Heart right ventricle (tissue), 16 donors: ENCODE measurements at regions not wholly inside any gene's neighbourhood (a gene's known extent, or its start where the extent isn't known, plus 50 kb on each side); places are given as distances from the start of the nearest gene placed in this dataset.

Experiments
- ATAC-seq, 8 donors: fragments of 200-7000 bp; cut with Tn5 transposase; one replicate each; pipeline ENCODE4 v1.9.1; 2020; ENCODE audit warnings: mild to moderate bottlenecking in 8 of 8, moderate library complexity in 8 of 8, moderate number of reproducible peaks in 1 of 8
- DNase-seq, 2 donors: peaks; one replicate each; pipeline ENCODE4 v3.0.0-alpha.2; 2020
- H3K27ac ChIP-seq, 10 donors: fragments of 200-600 bp; sonication (generic) in 2 of 10; one replicate each; pipeline versions ENCODE4 v1.5.0 to v1.8.0; 2020 to 2022; ENCODE audit warnings: mild to moderate bottlenecking in 3 of 10
- H3K27me3 ChIP-seq, 7 donors: fragments of 200-600 bp; one replicate each; pipeline ENCODE4 v1.8.0; 2021 to 2022; ENCODE audit warnings: mild to moderate bottlenecking in 2 of 7
- H3K36me3 ChIP-seq, 9 donors: fragments of 200-600 bp; sonication (generic) in 1 of 9; one replicate each; pipeline versions ENCODE4 v1.5.0 to v1.8.0; 2020 to 2022; ENCODE audit warnings: mild to moderate bottlenecking in 2 of 9
- H3K4me1 ChIP-seq, 9 donors: fragments of 200-600 bp; sonication (generic) in 1 of 9; one replicate each; pipeline versions ENCODE4 v1.5.0 to v1.8.0; 2020 to 2022; ENCODE audit warnings: mild to moderate bottlenecking in 4 of 9
- H3K4me3 ChIP-seq, 10 donors: fragments of 200-600 bp; sonication (generic) in 2 of 10; one replicate each; pipeline versions ENCODE4 v1.5.0 to v1.8.0; 2020 to 2022; ENCODE audit warnings: mild to moderate bottlenecking in 7 of 10, moderate library complexity in 2 of 10
- H3K9me3 ChIP-seq, 11 donors: fragments of 200-600 bp in 10 of 11; sonication (generic) in 2 of 11; one replicate each; pipeline versions ENCODE4 v1.5.0 to v1.8.0; 2013 to 2022; ENCODE audit warnings: mild to moderate bottlenecking in 2 of 11, control low read depth in 1 of 11, moderate library complexity in 1 of 11
- WGBS, 2 donors: extraction: QIAGEN DNeasy Blood & Tissue Kit; methylation state at CpG; one replicate each; pipeline ENCODE4 v1.1.7; 2013; ENCODE audit warnings: inconsistent platforms in 1 of 2; 5-methylcytosine and 5-hydroxymethylcytosine counted together
- intact Hi-C, 10 donors: fragments of 100-400 bp; cut with DNase I; formaldehyde crosslinking; loops; one replicate each; pipeline versions ENCODE4 v1.11.1 to v1.14.2; 2022
- TF ChIP-seq, protein P1 (sequence below), 9 donors: fragments of 200-600 bp; sonication (generic) in 2 of 9; IDR thresholded peaks; one replicate each; pipeline versions ENCODE4 v1.5.0 to v1.8.0; 2021 to 2022; ENCODE audit warnings: antibody characterized with exemption in 9 of 9, mild to moderate bottlenecking in 5 of 9, moderate library complexity in 1 of 9
- donor health status: Arrhythmogenic right ventricular cardiomyopathy.
- donor health status: ischemic (EF 13 %, LVEDD 7.1; RV severe dilation, severe dysfunction).
- donor health status: healthy with polysubstance abuse.
- donor health status: DM: no; HTN: yes; CAD: no.
- donor health status: DM: no; HTN: no; CAD: no.
- donor health status: ischemic (EF 25% LVEDD 6.9; RV normal size, moderate dysfunction).
- donor health status: ischemic (EF 25% LVEDD 5.7; RV mildly dilated, moderate dysfunction).
- donor health status: healthy.
- donor health status: DM: yes; HTN: yes; CAD: no.
- donor health status: Ischemic cardiomyopathy.
- donor health status: ischemic (EF 35%, LVEDD 5.7; RV mildly dilated, moderate dysfunction).
- donor health status: nonischemic (EF 11% LVEDD 7.7; RV severe dilation, severe dysfunction).
- donor health status: DM: yes; HTN: yes; CAD: no.
- donor health status: PGD.
- donor health status: ischemic (EF 29% LVEDD 5.4; RV normal size, mild dysfunction).
- donor health status: nonischemic (EF 23%, LVEDD 6.1; RV moderate dilation, normal function).

DNA sequence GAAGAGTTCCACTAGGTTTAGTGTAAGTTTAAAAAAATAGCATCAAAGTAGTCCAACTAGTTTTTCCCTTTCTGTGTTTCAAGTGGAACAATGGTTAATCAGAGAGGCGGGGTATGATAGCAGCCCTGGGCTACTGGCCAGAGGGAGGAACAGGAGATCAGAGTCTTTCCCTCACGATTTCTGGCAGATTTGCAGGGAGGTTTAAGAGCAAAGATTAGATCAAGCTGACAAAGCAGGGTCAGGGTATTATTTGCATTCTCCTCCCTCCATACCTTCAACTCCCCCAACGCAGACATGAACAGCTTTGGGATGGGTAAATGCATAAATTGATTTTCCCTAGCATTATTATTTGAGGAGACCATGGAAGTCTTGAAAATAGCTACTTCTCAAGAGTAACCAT is 277.6 kb upstream of the DIAPH2 start:
- Histone ChIP-seq H3K9me3 (no peaks in the 10 kb centered on the region), H3K36me3 (no peaks in the 10 kb centered on the region), H3K4me1 (peaks cover 0 to 6% (median 0%) of the 10 kb centered on the region in 9 donors), H3K27ac (no peak overlapping the region), H3K4me3 (no peak overlapping the region), H3K27me3 (peaks cover 0 to 18% (median 0%) of the 10 kb centered on the region in 7 donors)
- intact Hi-C loops, result loop anchor here in 1 of 10 donors (10.0 kb wide), 1 partner anchor 58 kb away; no protein-coding TSS in a partner anchor
- DNase-seq, result peak in 1 of 2 donors; percentile 8
- WGBS, 2 donors, result 22 to 38% methylated on average over 3 of the region's 3 CpGs
- ATAC-seq, result no peak
- TF ChIP-seq, protein P1, sequence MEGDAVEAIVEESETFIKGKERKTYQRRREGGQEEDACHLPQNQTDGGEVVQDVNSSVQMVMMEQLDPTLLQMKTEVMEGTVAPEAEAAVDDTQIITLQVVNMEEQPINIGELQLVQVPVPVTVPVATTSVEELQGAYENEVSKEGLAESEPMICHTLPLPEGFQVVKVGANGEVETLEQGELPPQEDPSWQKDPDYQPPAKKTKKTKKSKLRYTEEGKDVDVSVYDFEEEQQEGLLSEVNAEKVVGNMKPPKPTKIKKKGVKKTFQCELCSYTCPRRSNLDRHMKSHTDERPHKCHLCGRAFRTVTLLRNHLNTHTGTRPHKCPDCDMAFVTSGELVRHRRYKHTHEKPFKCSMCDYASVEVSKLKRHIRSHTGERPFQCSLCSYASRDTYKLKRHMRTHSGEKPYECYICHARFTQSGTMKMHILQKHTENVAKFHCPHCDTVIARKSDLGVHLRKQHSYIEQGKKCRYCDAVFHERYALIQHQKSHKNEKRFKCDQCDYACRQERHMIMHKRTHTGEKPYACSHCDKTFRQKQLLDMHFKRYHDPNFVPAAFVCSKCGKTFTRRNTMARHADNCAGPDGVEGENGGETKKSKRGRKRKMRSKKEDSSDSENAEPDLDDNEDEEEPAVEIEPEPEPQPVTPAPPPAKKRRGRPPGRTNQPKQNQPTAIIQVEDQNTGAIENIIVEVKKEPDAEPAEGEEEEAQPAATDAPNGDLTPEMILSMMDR (IDR thresholded peaks at IDR 0.05), result no peak

DNA sequence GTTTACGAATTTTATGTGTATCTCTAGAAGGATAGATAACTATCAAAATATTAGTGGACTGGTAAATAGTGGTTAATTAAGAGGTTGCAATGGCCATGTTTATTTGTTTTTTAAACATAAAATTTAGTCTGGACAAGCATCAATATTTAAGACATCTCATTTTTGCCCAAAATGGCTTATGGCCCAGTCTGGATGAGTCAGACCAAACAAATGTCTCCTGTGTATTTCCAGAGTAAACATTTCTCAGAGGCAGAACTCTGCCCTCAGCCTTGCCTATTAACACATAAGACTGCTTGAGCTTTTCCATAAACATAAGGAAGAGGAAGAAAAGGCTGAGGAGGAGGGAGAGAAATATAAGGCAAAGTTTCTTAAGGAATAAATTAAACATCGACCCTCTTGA is 277.1 kb upstream of the DIAPH2 start:
- H3K27ac ChIP-seq, result no peak overlapping the region
- intact Hi-C loops, result loop anchor here in 1 of 10 donors (10.0 kb wide), 1 partner anchor 57 kb away; no protein-coding TSS in a partner anchor
- 52 to 71% methylated on average over 2 of the region's 2 CpGs for WGBS, 2 donors

DNA sequence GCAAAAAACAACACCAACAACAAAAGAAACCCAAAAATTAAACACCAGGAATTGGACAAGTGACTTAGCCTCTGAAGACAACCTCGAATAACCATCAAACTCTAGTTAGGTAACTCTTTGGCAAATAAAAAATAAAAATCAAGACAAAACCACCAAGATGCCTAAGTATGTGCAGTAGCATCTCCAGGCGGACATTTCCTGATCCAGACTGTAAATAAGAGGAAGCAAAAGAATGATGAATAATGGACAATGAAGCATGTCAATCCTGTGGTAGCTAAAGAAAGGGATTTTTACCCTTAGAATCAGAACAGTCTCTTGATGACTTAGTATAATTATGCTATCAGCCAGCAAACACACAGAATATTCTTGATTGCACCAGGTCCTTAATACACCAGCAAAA is 276.7 kb upstream of the DIAPH2 start:
- H3K4me1 ChIP-seq, result peaks cover 0 to 6% (median 0%) of the 10 kb centered on the region in 9 donors
- TF ChIP-seq, protein P1 (IDR thresholded peaks at IDR 0.05), result no peak
- no peak overlapping the region for H3K27ac ChIP-seq
- no peaks in the 10 kb centered on the region for H3K9me3 ChIP-seq
- H3K27me3 ChIP-seq, result peaks cover 0 to 13% (median 0%) of the 10 kb centered on the region in 7 donors
- no peaks in the 10 kb centered on the region for H3K36me3 ChIP-seq
- no peak overlapping the region for H3K4me3 ChIP-seq
- intact Hi-C loops, result loop anchor here in 1 of 10 donors (10.0 kb wide), 1 partner anchor 57 kb away; no protein-coding TSS in a partner anchor
- WGBS, 2 donors, result 77 to 84% methylated on average over 2 of the region's 2 CpGs
- ATAC-seq (no peak), DNase-seq (no peak)

More for the DNA sequence above, 277.1 kb upstream of the DIAPH2 start:
- no peaks in the 10 kb centered on the region for H3K36me3 ChIP-seq
- peaks cover 0 to 6% (median 0%) of the 10 kb centered on the region in 9 donors for H3K4me1 ChIP-seq
- TF ChIP-seq, protein P1 (IDR thresholded peaks at IDR 0.05), result no peak
- H3K9me3 ChIP-seq, result no peaks in the 10 kb centered on the region
- H3K4me3 ChIP-seq, result no peak overlapping the region
- ATAC-seq, result peak in 3 of 8 donors; percentile 45 to 81 (median 53)
- peaks cover 0 to 14% (median 0%) of the 10 kb centered on the region in 7 donors for H3K27me3 ChIP-seq
- DNase-seq, result no peak

DNA sequence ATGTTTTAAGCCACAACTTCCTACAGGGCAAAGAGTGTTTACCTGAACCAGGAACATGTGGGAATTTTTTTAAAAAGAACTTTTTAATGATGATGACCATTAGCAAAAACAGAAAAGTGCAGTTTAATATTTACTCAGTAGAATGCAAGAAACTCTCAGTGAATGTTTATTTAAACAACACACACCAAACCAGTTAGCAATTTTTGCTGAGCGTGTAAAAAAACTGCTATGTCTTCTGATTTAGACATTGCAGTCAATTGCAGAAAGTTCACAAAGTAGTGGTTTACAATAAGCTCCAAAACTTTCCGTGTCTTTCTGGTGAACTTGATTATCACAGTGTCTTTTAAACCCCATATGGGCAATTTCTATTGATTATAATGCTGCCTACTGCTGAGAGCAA is 273.7 kb upstream of the DIAPH2 start:
- 84 to 90% methylated on average over 2 of the region's 2 CpGs for WGBS, 2 donors
- H3K36me3 ChIP-seq, result no peaks in the 10 kb centered on the region
- H3K9me3 ChIP-seq, result no peaks in the 10 kb centered on the region
- H3K4me1 ChIP-seq, result peaks cover 0 to 6% (median 0%) of the 10 kb centered on the region in 9 donors
- DNase-seq (no peak), ATAC-seq (no peak)
- no peak overlapping the region for H3K27ac ChIP-seq
- no peak overlapping the region for H3K4me3 ChIP-seq
- TF ChIP-seq, protein P1 (IDR thresholded peaks at IDR 0.05), result no peak
- H3K27me3 ChIP-seq, result peaks cover 0 to 6% (median 0%) of the 10 kb centered on the region in 7 donors
- intact Hi-C loops, result no loop called here
